ENCODE measurements at regions not wholly inside any gene's neighbourhood (a gene's known extent, or its start where the extent isn't known, plus 50 kb on each side); places are given as distances from the start of the nearest gene placed in this dataset.

DNA sequence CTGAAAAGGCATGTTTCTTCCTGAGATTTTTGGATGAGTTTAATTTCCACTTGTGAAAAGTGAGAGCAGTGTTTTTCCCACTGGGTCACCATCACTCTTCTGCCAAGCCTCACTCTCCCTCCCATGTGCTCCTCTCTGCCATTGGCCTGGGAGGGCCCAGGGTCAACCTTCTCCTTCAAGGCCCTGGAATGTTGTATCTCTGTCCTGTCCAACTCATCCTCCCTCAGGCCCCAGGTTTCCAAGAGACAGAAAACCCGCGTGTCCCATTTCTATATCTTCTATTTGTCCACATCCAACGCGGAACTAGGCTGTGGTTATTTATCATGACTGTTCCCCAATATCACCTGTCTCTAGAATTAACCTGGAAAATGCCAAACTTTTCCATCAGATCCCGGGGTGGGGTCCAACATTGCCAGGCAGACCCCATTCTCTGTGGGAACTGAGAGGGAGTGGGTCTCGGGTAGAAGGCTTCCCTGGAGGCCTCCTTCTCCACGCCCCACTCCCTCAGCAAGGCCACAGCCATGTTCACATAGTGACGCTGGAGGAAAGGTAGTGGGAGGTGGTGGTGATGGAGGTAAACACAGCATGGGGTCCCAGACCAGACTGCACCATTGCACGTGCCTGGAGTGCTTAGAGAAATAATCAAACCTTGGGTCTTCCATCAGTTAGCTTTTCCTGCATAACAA, 173.5 kb downstream of the SCP2D1 start:
- TF ChIP-seq, protein P1, sequence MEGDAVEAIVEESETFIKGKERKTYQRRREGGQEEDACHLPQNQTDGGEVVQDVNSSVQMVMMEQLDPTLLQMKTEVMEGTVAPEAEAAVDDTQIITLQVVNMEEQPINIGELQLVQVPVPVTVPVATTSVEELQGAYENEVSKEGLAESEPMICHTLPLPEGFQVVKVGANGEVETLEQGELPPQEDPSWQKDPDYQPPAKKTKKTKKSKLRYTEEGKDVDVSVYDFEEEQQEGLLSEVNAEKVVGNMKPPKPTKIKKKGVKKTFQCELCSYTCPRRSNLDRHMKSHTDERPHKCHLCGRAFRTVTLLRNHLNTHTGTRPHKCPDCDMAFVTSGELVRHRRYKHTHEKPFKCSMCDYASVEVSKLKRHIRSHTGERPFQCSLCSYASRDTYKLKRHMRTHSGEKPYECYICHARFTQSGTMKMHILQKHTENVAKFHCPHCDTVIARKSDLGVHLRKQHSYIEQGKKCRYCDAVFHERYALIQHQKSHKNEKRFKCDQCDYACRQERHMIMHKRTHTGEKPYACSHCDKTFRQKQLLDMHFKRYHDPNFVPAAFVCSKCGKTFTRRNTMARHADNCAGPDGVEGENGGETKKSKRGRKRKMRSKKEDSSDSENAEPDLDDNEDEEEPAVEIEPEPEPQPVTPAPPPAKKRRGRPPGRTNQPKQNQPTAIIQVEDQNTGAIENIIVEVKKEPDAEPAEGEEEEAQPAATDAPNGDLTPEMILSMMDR (IDR thresholded peaks at IDR 0.05), result no peak
- TF ChIP-seq CHD2 (IDR thresholded peaks at IDR 0.05; ENCODE audit: low read length, partially characterized antibody) (no peak), RAD21 (IDR thresholded peaks at IDR 0.05; ENCODE audit: low read length) (no peak), GABPA (IDR thresholded peaks at IDR 0.05; ENCODE audit: low read depth) (no peak), EP300 (IDR thresholded peaks at IDR 0.05; ENCODE audit: borderline replicate concordance in 1 of 2, low read depth in 1 of 2, low read length in 1 of 2) (no peak), NFIC (IDR thresholded peaks at IDR 0.05; ENCODE audit: borderline replicate concordance) (no peak)
